GM12892 (cell line): ENCODE measurements at regions not wholly inside any gene's neighbourhood (a gene's known extent, or its start where the extent isn't known, plus 50 kb on each side); places are given as distances from the start of the nearest gene placed in this dataset.

Source experiments
- DNase-seq: peaks from one replicate; pipeline ENCODE4 v3.0.0; 2011; ENCODE audit not compliant: insufficient read length
- FAIRE-seq: peaks from 2 replicates; lab custom pipeline; 2011; peaks lifted over from hg19 to GRCh38; lab: Jason Lieb, UNC
- POLR2A ChIP-seq: IDR thresholded peaks from 2 replicates; pipeline ENCODE4 v1.6.1; 2011; ENCODE audit warnings: low read depth, low read length, control low read depth
- POLR2AphosphoS5 ChIP-seq: IDR thresholded peaks from 2 replicates; pipeline ENCODE4 v1.6.1; 2011; ENCODE audit warnings: low read depth, low read length, control low read depth
- TAF1 ChIP-seq: IDR thresholded peaks from 2 replicates; pipeline ENCODE4 v1.6.1; 2011; ENCODE audit warnings: low read depth, mild to moderate bottlenecking, control low read depth, low read length, borderline replicate concordance

DNA sequence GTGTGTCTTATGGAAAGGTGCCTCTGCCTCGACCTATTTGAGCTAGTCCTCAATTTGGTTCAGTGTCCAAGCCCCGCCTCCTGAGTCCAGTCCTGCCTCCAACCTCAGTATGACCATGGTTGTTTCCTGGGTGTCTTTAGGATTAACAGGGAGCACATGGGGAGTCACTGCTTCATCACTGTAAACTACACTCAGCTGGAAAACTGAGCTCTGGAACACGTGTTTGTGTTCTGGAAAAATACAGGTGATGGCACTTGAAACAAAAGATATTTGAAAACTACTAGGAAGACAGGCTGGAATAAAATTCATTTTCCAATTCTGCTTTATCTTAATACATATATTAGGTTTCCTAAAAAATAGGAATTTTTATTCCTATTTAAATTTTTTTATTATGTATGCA lies 1187.3 kb upstream of the TMEM132C start:
- DNase-seq (no peak), FAIRE-seq (no peak)
- no peak for TF ChIP-seq POLR2AphosphoS5
- TF ChIP-seq TAF1, result no peak
- TF ChIP-seq POLR2A, result no peak

- FAIRE-seq, result no peak
- TF ChIP-seq TAF1 (no peak), POLR2A (no peak), POLR2AphosphoS5 (no peak)
- DNase-seq, result no peak
Measured at GRCh38 chr12:127081058-127081457, 1185.9 kb upstream of the TMEM132C start.

GRCh38 chr12:127083008-127083949 lies 1183.7 kb upstream of the TMEM132C start:
- DNase-seq (peak; percentile 16), FAIRE-seq (peak; percentile 84)
- TF ChIP-seq TAF1 (no peak), POLR2AphosphoS5 (no peak), POLR2A (no peak)

DNA sequence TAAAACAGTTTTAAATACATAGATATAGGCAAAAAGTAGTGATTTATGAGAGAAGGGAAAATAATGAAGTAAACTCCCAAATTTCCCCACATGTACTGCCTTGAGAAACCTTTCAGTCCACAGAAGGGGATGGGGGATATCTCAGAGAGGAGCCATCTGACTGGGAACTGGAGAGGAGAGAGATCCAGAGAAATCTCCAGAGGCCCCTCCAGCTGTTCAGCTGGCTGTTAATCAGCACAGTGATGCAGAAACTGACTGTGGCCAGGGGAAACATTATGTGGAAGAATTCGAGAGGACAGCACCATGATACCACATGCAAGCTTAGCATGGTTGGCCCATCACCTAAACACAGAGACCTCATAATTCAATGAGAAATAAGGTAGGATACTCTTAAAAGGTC lies 1165.9 kb upstream of the TMEM132C start:
- TF ChIP-seq POLR2AphosphoS5 (no peak), TAF1 (no peak), POLR2A (no peak)
- no peak for FAIRE-seq
- no peak for DNase-seq

DNA sequence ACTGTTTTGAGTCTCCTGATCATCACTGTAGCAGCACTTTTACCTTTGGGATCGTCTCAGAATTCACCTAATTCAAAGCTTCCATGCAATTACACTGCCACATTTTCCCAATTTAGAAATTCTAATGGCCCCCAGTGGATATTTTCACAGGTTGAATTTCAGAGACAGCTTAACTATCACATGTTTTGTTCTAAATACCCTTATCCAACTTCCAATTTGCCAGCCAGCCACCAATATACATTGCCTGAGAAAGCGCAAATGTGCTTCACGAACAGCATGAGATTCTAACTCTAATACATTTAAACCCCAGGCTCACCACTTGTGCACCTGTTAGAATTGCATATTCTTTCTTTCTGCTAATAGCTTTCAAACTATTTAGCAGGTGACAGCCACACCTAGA lies 1160.9 kb upstream of the TMEM132C start:
- FAIRE-seq (no peak), DNase-seq (no peak)
- TF ChIP-seq POLR2A, result no peak
- TF ChIP-seq TAF1, result no peak
- no peak for TF ChIP-seq POLR2AphosphoS5

DNA sequence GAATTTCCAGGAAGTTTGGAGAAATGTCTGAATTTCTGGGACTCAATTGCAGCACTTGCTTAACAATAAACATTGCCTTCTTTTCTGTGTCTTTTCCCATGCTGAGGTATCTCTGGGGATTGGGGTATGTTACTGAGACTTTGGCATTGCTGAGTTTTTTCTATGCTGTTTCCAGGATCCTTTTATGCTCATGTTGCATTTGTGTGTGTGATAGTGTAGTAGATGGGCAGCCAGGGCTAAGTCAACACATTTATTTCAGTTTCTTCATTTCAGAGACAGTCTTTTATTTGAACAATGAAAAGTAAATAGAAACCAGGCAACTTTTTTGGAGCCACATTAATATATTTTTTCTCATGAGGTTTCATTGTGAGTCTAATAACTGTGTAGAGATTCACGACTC lies 1160.3 kb upstream of the TMEM132C start:
- DNase-seq (no peak), FAIRE-seq (no peak)
- TF ChIP-seq POLR2AphosphoS5 (no peak), TAF1 (no peak), POLR2A (no peak)

GRCh38 chr12:127107744-127108143 lies 1159.2 kb upstream of the TMEM132C start:
- FAIRE-seq (no peak), DNase-seq (no peak)

DNA sequence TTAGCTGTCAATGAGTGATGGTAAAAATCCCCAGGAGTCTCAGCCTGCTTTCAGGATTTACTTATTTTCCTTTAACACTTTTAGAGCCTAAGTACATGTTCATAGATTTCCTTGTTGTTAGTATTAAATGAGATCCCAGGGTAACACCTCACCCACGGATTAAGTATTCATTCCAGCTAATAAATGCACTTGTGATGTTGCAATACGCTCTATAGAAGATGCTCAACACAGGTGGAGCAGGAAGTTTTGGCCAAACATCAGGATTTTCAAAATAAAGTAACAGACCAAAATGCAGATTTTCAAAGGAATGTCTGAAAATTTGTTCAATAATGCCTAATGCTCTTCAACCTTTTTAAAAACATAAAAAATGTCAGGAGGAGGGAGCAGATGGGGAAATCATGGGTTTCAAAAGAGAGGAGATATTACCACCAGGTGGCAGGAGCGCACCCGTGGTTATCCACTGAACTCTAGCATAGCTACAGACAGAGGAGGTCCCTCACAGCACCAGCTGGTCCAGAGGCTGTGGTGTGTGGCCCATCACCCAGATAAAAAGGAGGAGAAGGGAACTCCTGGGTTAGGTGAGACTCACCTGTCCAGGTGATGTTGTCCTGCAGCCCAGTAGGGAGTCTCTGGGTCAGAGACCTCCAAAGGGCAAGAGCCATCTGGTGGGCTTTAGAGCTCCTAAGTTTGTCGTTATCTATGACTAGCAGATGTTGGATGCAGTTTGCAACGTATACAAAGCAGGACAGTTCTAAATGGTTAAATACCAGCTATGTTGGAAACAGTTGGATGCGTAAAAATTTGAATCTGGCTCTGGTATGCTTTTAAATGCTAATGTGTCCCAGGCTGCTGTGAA lies 1158.4 kb upstream of the TMEM132C start:
- FAIRE-seq, result no peak
- no peak for DNase-seq
- TF ChIP-seq POLR2AphosphoS5 (no peak), POLR2A (no peak), TAF1 (no peak)

More at GRCh38 chr12:127107744-127108143, 1159.2 kb upstream of the TMEM132C start:
- TF ChIP-seq POLR2AphosphoS5 (no peak), TAF1 (no peak), POLR2A (no peak)

- DNase-seq, result no peak
- TF ChIP-seq POLR2A (no peak), POLR2AphosphoS5 (no peak)
- no peak for FAIRE-seq
Measured at GRCh38 chr12:127113945-127114344, 1153.0 kb upstream of the TMEM132C start.

GRCh38 chr12:127115468-127116035 lies 1151.4 kb upstream of the TMEM132C start:
- no peak for TF ChIP-seq POLR2AphosphoS5
- no peak for TF ChIP-seq POLR2A
- no peak for TF ChIP-seq TAF1
- no peak for DNase-seq
- FAIRE-seq, result no peak

DNA sequence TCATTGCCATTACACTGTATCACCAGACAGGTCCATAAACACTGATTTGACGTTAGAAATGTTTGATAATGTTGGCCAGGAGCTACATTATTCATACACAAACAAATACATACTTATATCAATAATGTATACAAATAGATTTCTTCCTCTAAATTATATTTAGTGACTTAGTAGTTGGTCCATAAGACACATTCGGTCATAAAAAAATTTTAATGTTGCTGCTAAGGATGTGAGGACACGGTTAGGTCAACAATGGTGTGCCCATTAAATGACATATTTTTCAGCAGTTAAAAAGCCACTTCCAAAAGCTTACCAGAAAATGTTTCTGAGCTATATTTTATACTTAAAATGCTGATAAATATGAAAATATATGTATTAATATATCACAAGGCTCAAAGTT lies 1148.7 kb upstream of the TMEM132C start:
- no peak for TF ChIP-seq TAF1
- no peak for TF ChIP-seq POLR2AphosphoS5
- TF ChIP-seq POLR2A, result no peak
- DNase-seq (no peak), FAIRE-seq (no peak)

- TF ChIP-seq POLR2A (no peak), TAF1 (no peak), POLR2AphosphoS5 (no peak)
- DNase-seq, result no peak
- FAIRE-seq, result no peak
Measured at GRCh38 chr12:127119600-127120140, 1147.3 kb upstream of the TMEM132C start.
